PC-3 (cell line): ENCODE measurements at regions not wholly inside any gene's neighbourhood (a gene's known extent, or its start where the extent isn't known, plus 50 kb on each side); places are given as distances from the start of the nearest gene placed in this dataset.

Experiments used
- ATAC-seq: fragments of 200-7000 bp; cut with Tn5 transposase; 2 replicates; pipeline ENCODE4 v1.9.1; 2020; ENCODE audit warnings: mild to moderate bottlenecking, moderate library complexity
- BruUV-seq: library from RNA; stranded (reverse); fragments of 400-500 nt; replicated peaks from 2 replicates; lab custom pipeline; 2021; lab: Mats Ljungman, UMichigan
- CTCF ChIA-PET: fragments of 300-600 bp; sonication (Branson Sonifier 250); formaldehyde crosslinking; loops from one replicate; lab custom pipeline; 2022; ENCODE audit warnings: antibody characterized with exemption; lab: Charles Lee
- POLR2A ChIA-PET: fragments of 300-600 bp; sonication (Branson Sonifier 250); formaldehyde crosslinking; loops from one replicate; lab custom pipeline; 2022; ENCODE audit warnings: antibody characterized with exemption; ENCODE audit not compliant: unreplicated experiment; lab: Charles Lee
- DNase-seq: peaks from one replicate; pipeline ENCODE4 v3.0.0-alpha.2; 2015
- H2AFZ ChIP-seq: fragments of 300-600 bp; sonication (generic); 2 replicates; pipeline ENCODE4 v1.6.0; 2016; ENCODE audit warnings: antibody characterized with exemption, low read length
- H3F3A ChIP-seq: fragments of 300-600 bp; sonication (generic); one replicate; pipeline ENCODE4 v1.6.0; 2017; ENCODE audit warnings: antibody characterized with exemption, low read length, control low read depth, mild to moderate bottlenecking; ENCODE audit not compliant: unreplicated experiment
- H3K27ac ChIP-seq: fragments of 300-600 bp; sonication (generic); 2 replicates; pipeline ENCODE4 v1.5.1; 2016; ENCODE audit warnings: mild to moderate bottlenecking, low read length
- H3K27me3 ChIP-seq: fragments of 300-600 bp; sonication (generic); 2 replicates; pipeline ENCODE4 v1.6.1; 2016; ENCODE audit warnings: low read length, mixed read lengths
- H3K36me3 ChIP-seq: fragments of 300-600 bp; sonication (generic); 2 replicates; pipeline ENCODE4 v1.6.1; 2016; ENCODE audit warnings: low read depth, mixed run types, low read length, mixed read lengths
- H3K4me1 ChIP-seq: fragments of 300-600 bp; sonication (generic); 2 replicates; pipeline ENCODE4 v1.5.1; 2016; ENCODE audit warnings: low read length; ENCODE audit not compliant: insufficient read depth
- H3K4me2 ChIP-seq: fragments of 300-600 bp; sonication (generic); 2 replicates; pipeline ENCODE4 v1.6.0; 2016; ENCODE audit warnings: low read length
- H3K4me3 ChIP-seq: fragments of 300-600 bp; sonication (generic); 2 replicates; pipeline ENCODE4 v1.5.1; 2016; ENCODE audit warnings: mild to moderate bottlenecking, low read length, mixed read lengths
- H3K79me2 ChIP-seq: fragments of 300-600 bp; sonication (generic); 2 replicates; pipeline ENCODE4 v1.6.1; 2017; ENCODE audit warnings: low read length, mixed read lengths
- H3K9ac ChIP-seq: fragments of 300-600 bp; sonication (generic); 2 replicates; pipeline ENCODE4 v1.6.0; 2016; ENCODE audit warnings: mild to moderate bottlenecking, low read length
- H3K9me2 ChIP-seq: fragments of 300-600 bp; sonication (generic); replicated peaks from 2 replicates; pipeline ENCODE4 v1.6.1; 2016; ENCODE audit warnings: mixed run types, low read length, mixed read lengths
- H3K9me3 ChIP-seq: fragments of 300-600 bp; sonication (generic); 2 replicates; pipeline ENCODE4 v1.6.1; 2016; ENCODE audit warnings: low read length, mixed read lengths
- H4K20me1 ChIP-seq: fragments of 300-600 bp; sonication (generic); 2 replicates; pipeline ENCODE4 v1.6.1; 2016; ENCODE audit warnings: low read length, mixed read lengths
- CTCF ChIP-seq: fragments of 300-600 bp; sonication (generic); conservative IDR thresholded peaks from 2 replicates; pipeline ENCODE4 v1.5.1; 2017; ENCODE audit warnings: antibody characterized with exemption, low read depth, mild to moderate bottlenecking, low read length
- EZH2 ChIP-seq: fragments of 300-600 bp; sonication (generic); IDR thresholded peaks from one replicate; pipeline ENCODE4 v1.6.1; 2017; ENCODE audit warnings: antibody characterized with exemption, mild to moderate bottlenecking, low read length; ENCODE audit not compliant: unreplicated experiment
- EZH2phosphoT487 ChIP-seq: fragments of 300-600 bp; sonication (generic); IDR thresholded peaks from 2 replicates; pipeline ENCODE4 v1.6.1; 2018; ENCODE audit warnings: mild to moderate bottlenecking, antibody characterized with exemption, low read length, borderline replicate concordance
- intact Hi-C: fragments of 100-400 bp; cut with micrococcal nuclease; formaldehyde crosslinking; loops from 2 replicates; pipeline ENCODE4 v1.9.0; 2023

GRCh38 chr16:8063159-8063558, 527.2 kb downstream of the TMEM114 start:
- ATAC-seq = no peak
- intact Hi-C loops = no loop called here
- Histone ChIP-seq H4K20me1 (no peaks in the 10 kb centered on the region), H3F3A (no peaks in the 10 kb centered on the region), H3K4me2 (no peak overlapping the region), H3K9me2 (no peaks in the 10 kb centered on the region), H3K9me3 (no peaks in the 10 kb centered on the region), H3K4me1 (no peaks in the 10 kb centered on the region), H3K79me2 (no peaks in the 10 kb centered on the region), H2AFZ (no peak overlapping the region), H3K27ac (no peak overlapping the region), H3K9ac (no peak overlapping the region), H3K27me3 (no peaks in the 10 kb centered on the region), H3K4me3 (no peak overlapping the region), H3K36me3 (no peaks in the 10 kb centered on the region)
- BruUV-seq = no TSS peak
- no peak for TF ChIP-seq CTCF
- TF ChIP-seq EZH2 = no peak
- no peak for TF ChIP-seq EZH2phosphoT487
- no peak for DNase-seq
- CTCF ChIA-PET = no interaction called here
- POLR2A ChIA-PET = no interaction called here

GRCh38 chr16:8062677-8063076, 527.6 kb downstream of the TMEM114 start:
- H3K9me3 ChIP-seq = no peaks in the 10 kb centered on the region
- no peaks in the 10 kb centered on the region for H3F3A ChIP-seq
- no peak for ATAC-seq
- H3K36me3 ChIP-seq = no peaks in the 10 kb centered on the region
- intact Hi-C loops = no loop called here
- H3K9ac ChIP-seq = no peak overlapping the region
- BruUV-seq = no TSS peak
- H4K20me1 ChIP-seq = no peaks in the 10 kb centered on the region
- H3K27ac ChIP-seq = no peak overlapping the region
- no peak overlapping the region for H3K4me3 ChIP-seq
- no peak overlapping the region for H2AFZ ChIP-seq
- H3K4me1 ChIP-seq = no peaks in the 10 kb centered on the region
- H3K27me3 ChIP-seq = no peaks in the 10 kb centered on the region
- TF ChIP-seq EZH2phosphoT487 = no peak
- TF ChIP-seq EZH2 = no peak
- TF ChIP-seq CTCF = no peak
- no peak for DNase-seq
- ChIA-PET CTCF (no interaction called here), POLR2A (no interaction called here)
- H3K9me2 ChIP-seq = no peaks in the 10 kb centered on the region
- no peaks in the 10 kb centered on the region for H3K79me2 ChIP-seq
- no peak overlapping the region for H3K4me2 ChIP-seq

GRCh38 chr16:8055761-8056160, 534.5 kb downstream of the TMEM114 start:
- intact Hi-C loops = no loop called here
- Histone ChIP-seq H3K9ac (no peak overlapping the region), H3K4me2 (no peak overlapping the region), H3K27ac (no peak overlapping the region), H3K4me3 (no peak overlapping the region), H3K27me3 (no peaks in the 10 kb centered on the region), H3F3A (no peaks in the 10 kb centered on the region), H3K4me1 (no peaks in the 10 kb centered on the region), H4K20me1 (no peaks in the 10 kb centered on the region), H3K9me2 (no peaks in the 10 kb centered on the region), H2AFZ (no peak overlapping the region), H3K79me2 (no peaks in the 10 kb centered on the region), H3K9me3 (0 out of 2 replicates have a peak, but pooled peaks cover 4% of the 10 kb centered on the region), H3K36me3 (no peaks in the 10 kb centered on the region)
- TF ChIP-seq EZH2 (no peak), CTCF (no peak), EZH2phosphoT487 (no peak)
- DNase-seq (no peak), ATAC-seq (no peak)
- CTCF ChIA-PET = no interaction called here
- POLR2A ChIA-PET = no interaction called here
- no TSS peak for BruUV-seq
